ENCODE measurements at regions not wholly inside any gene's neighbourhood (a gene's known extent, or its start where the extent isn't known, plus 50 kb on each side); places are given as distances from the start of the nearest gene placed in this dataset.

DNA sequence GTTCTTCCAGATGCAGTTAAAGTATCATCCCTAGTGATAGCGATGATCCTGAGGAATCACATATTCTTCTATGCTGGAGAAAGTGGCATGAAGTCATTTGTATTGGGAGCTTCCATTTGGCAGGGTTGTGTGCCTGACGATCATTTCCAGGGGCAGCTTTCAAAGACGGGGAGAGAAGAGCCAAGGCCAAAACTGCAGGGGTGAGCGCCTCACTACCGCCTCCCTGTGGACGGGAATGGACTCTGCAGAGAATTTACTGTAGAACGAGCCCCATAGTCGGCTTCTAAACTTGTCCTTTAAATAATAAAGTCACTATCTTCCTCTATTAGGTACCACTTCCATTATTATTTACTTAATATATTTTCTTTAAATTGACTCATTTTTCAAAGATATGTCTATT is 555.9 kb upstream of the TMEM132C start:
- FAIRE-seq (no peak), DNase-seq (ENCODE audit: insufficient read length, low spot score) (no peak)
- peak; percentile 16 for TF ChIP-seq CTCF (IDR thresholded peaks at IDR 0.05; ENCODE audit: insufficient read depth, missing control alignments)

DNA sequence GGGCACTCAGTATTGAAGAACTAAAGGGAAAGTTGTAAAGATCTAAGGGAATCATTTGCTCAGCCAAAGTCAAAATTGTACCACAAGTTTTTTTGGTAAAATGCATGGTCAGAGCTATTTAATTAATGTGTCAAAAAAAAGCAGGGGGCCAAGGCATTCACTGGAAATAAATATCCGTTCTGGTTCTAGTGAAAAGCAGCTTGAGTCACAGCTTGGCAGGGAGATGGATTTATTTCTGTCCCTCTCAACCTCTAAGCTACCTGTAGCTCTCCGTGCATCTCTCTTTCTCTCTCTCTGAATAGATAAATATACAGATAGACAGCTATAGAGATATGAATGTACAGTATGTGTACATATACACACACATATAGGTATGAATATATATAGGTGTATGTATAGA is 554.4 kb upstream of the TMEM132C start:
- TF ChIP-seq CTCF (IDR thresholded peaks at IDR 0.05; ENCODE audit: insufficient read depth, missing control alignments): no peak
- FAIRE-seq: no peak
- no peak for DNase-seq (ENCODE audit: insufficient read length, low spot score)

DNA sequence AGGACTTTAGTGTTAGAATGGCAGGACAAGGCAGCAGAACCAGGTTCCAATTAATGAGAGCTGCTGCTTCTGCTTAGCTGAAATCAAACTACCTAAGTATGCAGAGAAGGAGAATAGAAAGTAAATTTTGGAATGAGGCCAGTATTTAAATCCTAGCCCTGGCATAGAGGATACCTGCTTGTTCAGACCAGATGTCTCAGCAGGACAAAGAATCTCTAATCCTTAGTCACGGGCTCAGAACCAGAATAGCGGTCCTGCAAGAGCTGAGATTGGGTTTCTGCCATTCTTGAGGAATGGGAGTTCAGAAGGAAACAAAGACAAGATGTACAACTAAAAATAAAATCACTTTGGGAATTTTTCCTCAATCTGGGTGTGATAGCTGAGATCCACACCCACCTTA is 550.8 kb upstream of the TMEM132C start:
- no peak for DNase-seq (ENCODE audit: insufficient read length, low spot score)
- FAIRE-seq: no peak
- no peak for TF ChIP-seq CTCF (IDR thresholded peaks at IDR 0.05; ENCODE audit: insufficient read depth, missing control alignments)

GRCh38 chr12:127717278-127717677 is 549.7 kb upstream of the TMEM132C start:
- no peak for TF ChIP-seq CTCF (IDR thresholded peaks at IDR 0.05; ENCODE audit: insufficient read depth, missing control alignments)
- no peak for FAIRE-seq

DNA sequence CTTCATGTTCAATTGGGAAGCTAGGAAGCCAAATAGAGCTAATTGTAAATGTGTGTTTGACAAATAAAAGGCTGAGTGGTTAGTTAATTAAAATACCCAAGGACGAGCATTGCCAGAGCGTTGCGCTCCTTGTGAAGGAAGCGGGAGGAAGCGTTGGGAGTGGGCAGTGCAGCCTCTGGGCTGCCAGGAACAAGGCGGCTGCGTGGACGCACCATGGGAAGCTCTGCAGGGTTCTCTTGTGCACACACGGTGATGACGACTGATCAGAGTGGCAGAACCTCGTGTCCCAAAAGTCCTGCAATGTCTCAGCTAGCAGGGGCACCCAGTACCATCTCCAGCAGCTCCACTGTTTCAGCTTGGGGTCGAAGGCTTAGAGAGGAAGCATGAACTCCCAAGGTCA is 546.6 kb upstream of the TMEM132C start:
- DNase-seq (ENCODE audit: insufficient read length, low spot score) (no peak), FAIRE-seq (no peak)
- no peak for TF ChIP-seq CTCF (IDR thresholded peaks at IDR 0.05; ENCODE audit: insufficient read depth, missing control alignments)

More at GRCh38 chr12:127717278-127717677, 549.7 kb upstream of the TMEM132C start:
- no peak for DNase-seq (ENCODE audit: insufficient read length, low spot score)

DNA sequence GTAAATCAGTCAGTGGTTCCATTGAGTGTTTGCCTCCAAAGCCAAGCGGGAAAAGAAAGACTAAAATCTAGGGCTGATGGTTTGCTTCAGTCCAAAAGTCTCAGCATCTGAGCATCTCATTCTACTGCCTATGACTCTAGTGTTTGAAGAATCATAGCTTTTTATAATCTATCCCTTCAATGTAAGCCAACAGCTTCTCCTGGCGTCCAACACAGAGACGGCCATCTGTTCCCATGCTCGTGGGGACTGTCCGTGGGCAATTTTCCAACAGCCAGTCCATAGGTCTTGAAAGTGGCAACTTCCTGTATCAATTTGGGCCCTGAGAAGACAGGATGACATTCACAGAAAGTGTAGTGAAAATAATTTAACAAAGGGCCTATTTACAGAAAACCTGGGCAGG is 544.4 kb upstream of the TMEM132C start:
- TF ChIP-seq CTCF (IDR thresholded peaks at IDR 0.05; ENCODE audit: insufficient read depth, missing control alignments): peak; percentile 41
- DNase-seq (ENCODE audit: insufficient read length, low spot score) (no peak), FAIRE-seq (no peak)

GRCh38 chr12:127723251-127723650 is 543.7 kb upstream of the TMEM132C start:
- FAIRE-seq: no peak
- no peak for DNase-seq (ENCODE audit: insufficient read length, low spot score)
- no peak for TF ChIP-seq CTCF (IDR thresholded peaks at IDR 0.05; ENCODE audit: insufficient read depth, missing control alignments)
